ENCODE measurements at regions not wholly inside any gene's neighbourhood (a gene's known extent, or its start where the extent isn't known, plus 50 kb on each side); places are given as distances from the start of the nearest gene placed in this dataset.
A peak's percentile ranks its signal among the peaks of the same experiment; 100 is the strongest.

- TF ChIP-seq, protein P1, sequence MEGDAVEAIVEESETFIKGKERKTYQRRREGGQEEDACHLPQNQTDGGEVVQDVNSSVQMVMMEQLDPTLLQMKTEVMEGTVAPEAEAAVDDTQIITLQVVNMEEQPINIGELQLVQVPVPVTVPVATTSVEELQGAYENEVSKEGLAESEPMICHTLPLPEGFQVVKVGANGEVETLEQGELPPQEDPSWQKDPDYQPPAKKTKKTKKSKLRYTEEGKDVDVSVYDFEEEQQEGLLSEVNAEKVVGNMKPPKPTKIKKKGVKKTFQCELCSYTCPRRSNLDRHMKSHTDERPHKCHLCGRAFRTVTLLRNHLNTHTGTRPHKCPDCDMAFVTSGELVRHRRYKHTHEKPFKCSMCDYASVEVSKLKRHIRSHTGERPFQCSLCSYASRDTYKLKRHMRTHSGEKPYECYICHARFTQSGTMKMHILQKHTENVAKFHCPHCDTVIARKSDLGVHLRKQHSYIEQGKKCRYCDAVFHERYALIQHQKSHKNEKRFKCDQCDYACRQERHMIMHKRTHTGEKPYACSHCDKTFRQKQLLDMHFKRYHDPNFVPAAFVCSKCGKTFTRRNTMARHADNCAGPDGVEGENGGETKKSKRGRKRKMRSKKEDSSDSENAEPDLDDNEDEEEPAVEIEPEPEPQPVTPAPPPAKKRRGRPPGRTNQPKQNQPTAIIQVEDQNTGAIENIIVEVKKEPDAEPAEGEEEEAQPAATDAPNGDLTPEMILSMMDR (IDR thresholded peaks at IDR 0.05), result no peak
- TF ChIP-seq POLR2A (IDR thresholded peaks at IDR 0.05), result no peak
- H3K27me3 ChIP-seq, result no peaks in the 10 kb centered on the region
- no peak overlapping the region for H3K27ac ChIP-seq
- WGBS (ENCODE audit: insufficient coverage, low coverage, low lambda C conversion rate, missing lambda C conversion rate), result 85% methylated on average over 2 of the region's 2 CpGs
- no peaks in the 10 kb centered on the region for H3K36me3 ChIP-seq
- H3K9me3 ChIP-seq, result no peaks in the 10 kb centered on the region
- no peak overlapping the region for H3K4me3 ChIP-seq
- intact Hi-C loops (cut with DNase I), result no loop called here
- no peak for ATAC-seq
- DNase-seq, result no peak
- H3K4me1 ChIP-seq, result no peaks in the 10 kb centered on the region
These were observed 77.3 kb downstream of the PPCDC start for GRCh38 chr15:75100679-75101078.

DNA sequence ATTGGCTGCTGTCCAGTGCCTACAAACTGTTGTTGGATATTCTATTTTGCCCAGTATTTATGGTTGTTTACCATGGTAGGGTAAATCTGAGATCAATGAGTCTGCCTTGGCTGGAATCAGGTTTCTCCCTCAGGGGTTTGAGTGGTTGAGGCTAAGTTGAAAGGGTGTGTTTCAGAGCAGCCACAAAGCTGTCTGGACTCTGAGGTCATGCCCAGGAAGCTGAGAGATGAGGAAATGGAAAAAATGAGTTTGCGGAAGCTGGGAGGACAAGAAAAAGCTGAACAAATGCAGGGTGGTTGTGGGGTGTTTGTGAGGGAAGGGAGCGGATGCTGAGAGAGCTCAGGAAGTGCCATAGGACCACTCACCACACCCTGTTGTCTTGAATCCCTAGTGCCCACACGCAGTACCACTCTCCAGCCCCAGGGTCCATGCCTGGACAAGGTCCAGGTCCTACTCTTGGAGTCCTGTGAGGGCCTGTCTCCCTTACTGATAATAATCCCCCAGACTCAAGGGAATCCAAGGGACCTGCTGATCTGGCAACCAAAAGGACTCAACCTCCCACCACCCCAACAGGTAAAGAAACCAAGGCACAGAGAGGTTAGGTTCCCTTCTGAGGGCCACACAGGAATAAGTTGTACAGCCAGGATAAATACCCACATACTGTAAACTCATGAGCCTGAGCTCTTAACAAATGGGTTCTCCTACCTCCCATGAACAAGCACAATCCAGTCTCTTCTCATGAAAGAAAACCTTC is 81.6 kb downstream of the PPCDC start:
- ATAC-seq (peak; percentile 65 to 79 (median 69)), DNase-seq (peak in 1 of 3 donors; percentile 51)
- Histone ChIP-seq H3K9me3 (no peaks in the 10 kb centered on the region), H3K36me3 (no peaks in the 10 kb centered on the region), H3K27ac (peak overlapping the region in 2 of 3 donors; percentile 31 to 37), H3K4me1 (no peaks in the 10 kb centered on the region), H3K4me3 (no peak overlapping the region), H3K27me3 (no peaks in the 10 kb centered on the region)
- TF ChIP-seq, protein P1 (IDR thresholded peaks at IDR 0.05), result no peak
- no peak for TF ChIP-seq POLR2A (IDR thresholded peaks at IDR 0.05)
- 60% methylated on average over 1 of the region's 3 CpGs for WGBS (ENCODE audit: insufficient coverage, low coverage, low lambda C conversion rate, missing lambda C conversion rate)
- intact Hi-C loops (cut with DNase I), result no loop called here

GRCh38 chr15:75107516-75107907 is 84.1 kb downstream of the PPCDC start:
- ATAC-seq (no peak), DNase-seq (no peak)
- H3K4me3 ChIP-seq, result no peak overlapping the region
- intact Hi-C loops (cut with DNase I), result no loop called here
- TF ChIP-seq, protein P1 (IDR thresholded peaks at IDR 0.05), result no peak
- TF ChIP-seq POLR2A (IDR thresholded peaks at IDR 0.05), result no peak
- H3K4me1 ChIP-seq, result no peaks in the 10 kb centered on the region
- WGBS (ENCODE audit: insufficient coverage, low coverage, low lambda C conversion rate, missing lambda C conversion rate), result 79% methylated on average over 2 of the region's 2 CpGs
- H3K36me3 ChIP-seq, result no peaks in the 10 kb centered on the region
- H3K9me3 ChIP-seq, result no peaks in the 10 kb centered on the region
- no peaks in the 10 kb centered on the region for H3K27me3 ChIP-seq
- no peak overlapping the region for H3K27ac ChIP-seq

- no peaks in the 10 kb centered on the region for H3K4me1 ChIP-seq
- H3K9me3 ChIP-seq, result no peaks in the 10 kb centered on the region
- ATAC-seq (peak; percentile 16 to 40 (median 35)), DNase-seq (peak in 2 of 3 donors; percentile 40 to 55)
- no peak overlapping the region for H3K4me3 ChIP-seq
- H3K27me3 ChIP-seq, result no peaks in the 10 kb centered on the region
- no peaks in the 10 kb centered on the region for H3K36me3 ChIP-seq
- H3K27ac ChIP-seq, result no peak overlapping the region
- TF ChIP-seq, protein P1 (IDR thresholded peaks at IDR 0.05), result no peak
- no peak for TF ChIP-seq POLR2A (IDR thresholded peaks at IDR 0.05)
- intact Hi-C loops (cut with DNase I), result no loop called here
- 50% methylated on average over 7 of the region's 12 CpGs for WGBS (ENCODE audit: insufficient coverage, low coverage, low lambda C conversion rate, missing lambda C conversion rate)
These were observed 84.8 kb downstream of the PPCDC start for GRCh38 chr15:75107908-75108838.
